ENCODE measurements at regions not wholly inside any gene's neighbourhood (a gene's known extent, or its start where the extent isn't known, plus 50 kb on each side); places are given as distances from the start of the nearest gene placed in this dataset.

DNA sequence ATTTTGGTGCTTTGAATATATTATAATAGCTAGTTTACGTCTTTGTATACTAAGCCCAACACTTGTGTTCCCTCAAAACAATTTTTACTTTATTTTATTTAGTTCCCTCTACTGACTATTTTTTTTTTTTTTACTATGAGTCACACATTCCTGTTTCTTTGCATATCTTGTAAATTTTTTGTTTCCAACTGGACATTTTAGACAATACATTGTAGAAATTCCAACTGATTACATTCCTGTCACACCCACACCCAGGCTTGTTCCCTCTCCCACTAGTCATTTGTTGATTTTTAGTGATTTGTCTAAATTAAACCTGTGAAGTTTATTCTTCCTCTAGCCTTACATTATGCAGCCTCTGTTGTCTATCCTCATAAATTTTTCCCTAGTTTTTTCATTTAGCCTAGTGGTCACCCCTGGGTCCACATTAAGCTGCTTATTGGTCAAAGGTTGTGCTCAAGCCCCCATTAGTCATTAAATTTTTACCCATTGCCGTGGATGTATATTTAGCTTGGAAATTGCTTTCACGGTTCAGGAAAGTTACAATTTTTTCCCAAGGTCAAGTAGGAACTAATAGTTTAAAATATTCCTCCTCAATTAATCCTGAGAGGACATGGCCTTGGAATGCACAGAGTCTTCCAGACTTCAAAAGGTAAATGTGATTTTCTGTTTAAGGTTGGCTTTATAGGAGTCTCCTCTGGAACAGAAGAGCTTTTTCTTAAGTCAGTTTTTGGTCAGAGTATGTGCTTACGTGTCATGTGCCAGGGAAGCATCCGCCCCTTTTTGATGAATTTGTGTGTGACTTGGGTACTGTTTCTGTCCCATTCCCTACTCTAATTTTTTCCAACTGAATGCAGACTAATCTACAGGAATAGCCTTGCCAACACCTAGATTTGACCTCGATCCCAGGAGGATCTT, 207.6 kb upstream of the TMEM72 start:
- no peak for TF ChIP-seq POLR2A (IDR thresholded peaks at IDR 0.05)
- TF ChIP-seq, protein P1, sequence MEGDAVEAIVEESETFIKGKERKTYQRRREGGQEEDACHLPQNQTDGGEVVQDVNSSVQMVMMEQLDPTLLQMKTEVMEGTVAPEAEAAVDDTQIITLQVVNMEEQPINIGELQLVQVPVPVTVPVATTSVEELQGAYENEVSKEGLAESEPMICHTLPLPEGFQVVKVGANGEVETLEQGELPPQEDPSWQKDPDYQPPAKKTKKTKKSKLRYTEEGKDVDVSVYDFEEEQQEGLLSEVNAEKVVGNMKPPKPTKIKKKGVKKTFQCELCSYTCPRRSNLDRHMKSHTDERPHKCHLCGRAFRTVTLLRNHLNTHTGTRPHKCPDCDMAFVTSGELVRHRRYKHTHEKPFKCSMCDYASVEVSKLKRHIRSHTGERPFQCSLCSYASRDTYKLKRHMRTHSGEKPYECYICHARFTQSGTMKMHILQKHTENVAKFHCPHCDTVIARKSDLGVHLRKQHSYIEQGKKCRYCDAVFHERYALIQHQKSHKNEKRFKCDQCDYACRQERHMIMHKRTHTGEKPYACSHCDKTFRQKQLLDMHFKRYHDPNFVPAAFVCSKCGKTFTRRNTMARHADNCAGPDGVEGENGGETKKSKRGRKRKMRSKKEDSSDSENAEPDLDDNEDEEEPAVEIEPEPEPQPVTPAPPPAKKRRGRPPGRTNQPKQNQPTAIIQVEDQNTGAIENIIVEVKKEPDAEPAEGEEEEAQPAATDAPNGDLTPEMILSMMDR (IDR thresholded peaks at IDR 0.05) = no peak

Measured in uterus (tissue), 2 donors.